SJCRH30 (cell line): ENCODE measurements at regions not wholly inside any gene's neighbourhood (a gene's known extent, or its start where the extent isn't known, plus 50 kb on each side); places are given as distances from the start of the nearest gene placed in this dataset.
"Not testable (repeated sequence)": the region's sequence is repeated elsewhere in the genome, so short reads cannot be mapped to it uniquely, and the experiment has no call there.

Experiments used
- DNase-seq, 2 experiments: peaks; one replicate each; pipeline ENCODE4 v3.0.0-alpha.2; 2015 to 2020
- H3K27ac ChIP-seq: fragments of 250-450 bp; sonication (Bioruptor Pico); 2 replicates; pipeline ENCODE4 v1.5.1; 2020; ENCODE audit warnings: mild to moderate bottlenecking, moderate library complexity
- H3K27me3 ChIP-seq: fragments of 250-450 bp; sonication (Bioruptor Pico); 2 replicates; pipeline ENCODE4 v1.5.1; 2020; ENCODE audit warnings: mild to moderate bottlenecking, moderate library complexity
- H3K36me3 ChIP-seq: fragments of 250-450 bp; sonication (Bioruptor Pico); 2 replicates; pipeline ENCODE4 v1.5.1; 2020; ENCODE audit warnings: mild to moderate bottlenecking, moderate library complexity
- H3K4me1 ChIP-seq: fragments of 250-450 bp; sonication (Bioruptor Pico); 2 replicates; pipeline ENCODE4 v1.5.1; 2020; ENCODE audit warnings: mild to moderate bottlenecking, moderate library complexity
- H3K4me3 ChIP-seq: fragments of 250-450 bp; sonication (Bioruptor Pico); 2 replicates; pipeline ENCODE4 v1.5.1; 2020; ENCODE audit warnings: mild to moderate bottlenecking, moderate library complexity
- H3K9me3 ChIP-seq: fragments of 250-450 bp; sonication (Bioruptor Pico); replicated peaks from 2 replicates; pipeline ENCODE4 v1.5.1; 2020; ENCODE audit warnings: mild to moderate bottlenecking, moderate library complexity

DNA sequence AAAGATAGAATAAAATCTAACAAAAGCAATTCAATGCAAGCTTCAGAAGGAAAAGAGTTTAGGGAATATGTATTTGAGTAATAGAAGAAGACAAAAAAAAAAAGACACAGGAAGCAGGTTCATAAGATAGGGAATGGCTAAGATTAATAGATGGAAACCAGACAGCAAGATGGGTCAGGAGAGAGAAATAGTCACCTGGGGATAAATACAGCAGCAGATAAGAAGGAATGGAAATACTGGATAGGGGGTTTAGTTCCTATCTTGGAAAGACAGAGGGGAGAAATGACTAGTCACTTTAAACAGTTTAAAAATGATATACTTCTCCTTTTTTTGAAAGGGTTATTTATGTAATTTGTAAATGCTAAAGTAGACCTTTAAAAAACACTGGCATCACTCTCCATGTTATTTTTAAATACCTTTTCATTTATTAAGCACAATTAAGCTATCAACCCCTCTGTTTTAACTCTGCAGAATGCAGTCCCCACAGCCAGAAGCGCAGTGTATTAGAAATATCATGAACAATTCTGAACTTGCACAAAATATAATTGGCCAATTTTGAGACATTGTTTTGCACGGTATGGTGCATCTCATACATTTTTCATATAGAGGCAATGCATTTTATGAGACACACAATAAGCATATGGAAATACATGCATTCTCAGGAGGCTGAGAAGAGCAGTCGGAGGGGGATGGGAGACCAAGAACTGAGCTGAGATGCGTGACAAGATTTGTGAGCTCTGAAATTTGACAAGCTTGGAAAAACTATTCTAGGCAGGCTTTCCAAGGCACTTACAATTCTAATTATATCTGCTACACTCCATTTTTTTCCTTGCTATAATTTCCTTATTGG is 303.4 kb upstream of the PRICKLE1 start:
- DNase-seq: no peak
- no peak overlapping the region for H3K27ac ChIP-seq
- no peaks in the 10 kb centered on the region for H3K36me3 ChIP-seq
- H3K4me3 ChIP-seq: no peak overlapping the region
- H3K27me3 ChIP-seq: 0 out of 2 replicates have a peak, but pooled peaks cover 3% of the 10 kb centered on the region
- H3K9me3 ChIP-seq: no peaks in the 10 kb centered on the region
- no peaks in the 10 kb centered on the region for H3K4me1 ChIP-seq

DNA sequence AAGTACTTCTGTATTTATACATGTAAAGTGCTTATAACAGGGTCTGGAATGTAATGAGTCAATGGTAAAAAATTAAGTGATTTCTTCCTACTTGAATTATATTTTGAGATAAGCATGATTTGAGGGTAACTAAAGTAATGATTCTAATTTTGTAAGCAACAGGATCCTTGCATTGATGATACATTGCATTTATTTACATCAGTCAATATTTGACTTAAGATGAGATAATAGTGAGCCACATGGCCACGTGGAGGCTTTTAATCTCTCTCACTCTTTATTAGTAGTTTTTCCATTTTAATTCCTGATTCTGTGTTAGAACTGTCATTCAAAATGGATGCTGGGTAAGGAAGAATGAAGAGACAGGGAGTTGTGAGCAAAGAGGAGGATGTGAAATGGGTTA is 298.1 kb upstream of the PRICKLE1 start:
- DNase-seq: no peak
- Histone ChIP-seq H3K4me3 (no peak overlapping the region), H3K27ac (no peak overlapping the region), H3K4me1 (no peaks in the 10 kb centered on the region), H3K9me3 (no peaks in the 10 kb centered on the region), H3K27me3 (no peaks in the 10 kb centered on the region), H3K36me3 (no peaks in the 10 kb centered on the region)

DNA sequence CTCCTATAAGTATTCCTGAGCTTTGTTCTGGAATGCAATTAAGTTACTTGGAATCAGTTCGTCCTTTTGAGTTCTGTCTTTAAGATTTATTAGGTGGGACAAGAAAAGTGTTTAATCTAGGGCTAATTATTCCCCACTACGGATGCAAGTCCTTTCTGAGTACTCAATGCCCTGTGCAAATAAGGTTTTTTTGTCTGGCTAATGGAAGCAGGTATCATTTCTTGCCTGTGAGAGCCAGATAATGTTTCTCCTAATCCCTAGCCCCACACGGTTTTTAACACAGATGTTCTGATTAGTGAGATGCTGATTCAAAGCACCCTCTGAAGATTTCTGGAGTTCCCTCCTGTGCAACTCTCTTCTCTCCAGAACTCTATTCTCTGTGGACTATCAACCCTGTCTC is 296.6 kb upstream of the PRICKLE1 start:
- Histone ChIP-seq H3K27me3 (no peaks in the 10 kb centered on the region), H3K4me3 (no peak overlapping the region), H3K9me3 (no peaks in the 10 kb centered on the region), H3K27ac (no peak overlapping the region), H3K4me1 (no peaks in the 10 kb centered on the region), H3K36me3 (no peaks in the 10 kb centered on the region)
- DNase-seq: no peak

DNA sequence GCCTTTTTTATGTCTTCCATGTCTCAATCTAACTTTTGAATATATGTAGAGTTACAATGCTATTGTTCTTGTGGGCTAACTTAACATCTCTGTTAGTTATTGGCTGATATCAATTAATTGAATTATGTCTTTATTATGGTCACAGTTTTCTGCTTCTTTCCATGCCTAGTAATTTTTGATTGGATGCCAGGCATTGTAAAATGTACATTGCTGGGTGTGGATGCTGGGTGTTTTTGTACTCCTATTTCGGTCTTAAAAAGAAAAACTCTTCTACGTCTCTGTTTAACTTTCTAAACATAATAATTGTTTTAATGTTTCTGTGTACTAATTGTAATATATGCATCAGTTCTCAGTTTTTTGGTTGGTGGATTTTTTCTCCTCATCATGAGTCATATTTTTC is 296.1 kb upstream of the PRICKLE1 start:
- Histone ChIP-seq H3K27ac (no peak overlapping the region), H3K4me1 (no peaks in the 10 kb centered on the region), H3K4me3 (no peak overlapping the region), H3K9me3 (no peaks in the 10 kb centered on the region), H3K36me3 (no peaks in the 10 kb centered on the region), H3K27me3 (no peaks in the 10 kb centered on the region)
- DNase-seq: no peak

DNA sequence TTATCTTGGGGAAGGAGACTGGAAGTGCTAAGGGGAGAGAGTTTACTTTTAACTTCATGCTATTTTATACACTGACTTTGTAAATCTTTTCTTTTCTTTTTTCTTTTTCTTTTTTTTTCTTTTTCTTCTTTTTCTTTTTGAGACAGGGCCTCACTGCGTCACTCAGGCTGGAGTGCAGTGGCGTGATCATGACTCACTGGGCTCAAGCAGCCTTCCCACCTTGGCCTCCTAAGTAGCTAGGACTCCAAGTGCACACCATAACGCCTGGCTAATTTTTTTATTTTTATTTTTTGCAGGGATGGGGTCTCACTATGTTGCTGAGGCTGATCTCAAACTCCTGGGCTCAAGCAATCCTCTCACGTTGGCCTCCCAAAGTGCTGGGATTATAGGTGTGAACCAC is 294.6 kb upstream of the PRICKLE1 start:
- Histone ChIP-seq H3K4me3 (no peak overlapping the region), H3K9me3 (no peaks in the 10 kb centered on the region), H3K36me3 (no peaks in the 10 kb centered on the region), H3K27ac (no peak overlapping the region), H3K27me3 (no peaks in the 10 kb centered on the region), H3K4me1 (no peaks in the 10 kb centered on the region)
- no peak for DNase-seq

DNA sequence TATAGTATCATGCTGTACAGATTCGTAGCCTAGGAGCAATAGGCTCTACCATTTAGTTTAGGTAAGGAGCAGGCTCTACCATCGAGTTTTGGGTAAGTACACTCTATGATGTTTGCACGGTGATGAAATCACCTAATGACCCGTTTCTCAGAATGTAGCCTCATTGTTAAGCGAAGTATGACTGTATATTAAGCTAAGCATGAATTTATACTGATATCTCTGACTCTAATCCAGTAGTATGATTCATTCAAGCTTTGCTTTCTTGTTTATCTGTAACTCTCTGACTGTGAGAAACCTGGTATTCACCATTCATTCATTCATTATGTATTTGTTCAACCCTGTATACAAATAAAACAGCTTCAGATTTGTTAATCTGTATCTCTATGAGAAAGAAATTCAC is 283.9 kb upstream of the PRICKLE1 start:
- no peak overlapping the region for H3K27ac ChIP-seq
- H3K4me1 ChIP-seq: no peaks in the 10 kb centered on the region
- H3K4me3 ChIP-seq: no peak overlapping the region
- H3K27me3 ChIP-seq: no peaks in the 10 kb centered on the region
- DNase-seq: no peak
- no peaks in the 10 kb centered on the region for H3K36me3 ChIP-seq
- H3K9me3 ChIP-seq: no peaks in the 10 kb centered on the region

DNA sequence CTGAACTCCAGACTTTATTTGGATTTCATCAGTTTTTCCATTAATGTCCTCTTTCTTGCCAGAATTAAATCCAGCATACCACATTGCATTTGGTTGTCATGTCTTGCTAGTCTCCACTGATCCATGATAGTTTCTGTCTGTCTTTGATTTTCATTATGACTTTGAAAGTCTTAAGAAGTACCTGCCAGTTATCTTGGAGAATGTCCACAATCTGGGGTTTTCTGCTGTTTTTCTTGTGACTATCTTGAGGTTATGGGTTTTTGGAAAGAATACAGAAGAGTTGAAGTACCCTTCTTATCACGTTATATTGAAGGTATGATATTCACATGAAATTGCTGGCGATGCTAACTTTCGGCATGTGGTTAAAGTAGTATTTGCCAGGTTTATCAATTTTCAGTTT is 282.3 kb upstream of the PRICKLE1 start:
- no peak overlapping the region for H3K27ac ChIP-seq
- H3K4me1 ChIP-seq: no peaks in the 10 kb centered on the region
- H3K27me3 ChIP-seq: no peaks in the 10 kb centered on the region
- no peak overlapping the region for H3K4me3 ChIP-seq
- H3K36me3 ChIP-seq: no peaks in the 10 kb centered on the region
- DNase-seq: no peak
- no peaks in the 10 kb centered on the region for H3K9me3 ChIP-seq

DNA sequence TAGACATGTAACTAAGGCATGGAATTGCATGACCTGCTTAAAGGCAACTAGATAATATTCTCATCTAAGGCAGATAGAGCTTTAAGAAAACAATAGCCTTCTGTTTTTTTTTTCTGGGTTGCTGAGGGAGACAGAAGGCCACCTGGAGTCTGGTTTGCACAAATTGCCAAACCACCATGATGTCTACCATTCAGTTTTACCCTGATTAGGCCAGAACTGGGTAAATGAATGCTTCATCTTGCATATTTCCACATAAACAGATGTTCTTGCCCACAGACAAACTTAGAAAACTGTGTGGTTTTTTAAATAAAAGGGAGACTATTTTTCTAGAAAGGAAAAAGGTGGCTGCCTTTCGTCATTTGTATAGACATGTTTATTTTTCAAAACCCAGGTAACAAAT is 278.7 kb upstream of the PRICKLE1 start:
- peak in 1 of 2 experiments; percentile 30 for DNase-seq
- Histone ChIP-seq H3K27ac (peak overlapping the region; percentile 6; the same call in 1 of the 2 replicates), H3K36me3 (no peaks in the 10 kb centered on the region), H3K27me3 (no peaks in the 10 kb centered on the region), H3K9me3 (no peaks in the 10 kb centered on the region), H3K4me1 (no peaks in the 10 kb centered on the region), H3K4me3 (no peak overlapping the region)

DNA sequence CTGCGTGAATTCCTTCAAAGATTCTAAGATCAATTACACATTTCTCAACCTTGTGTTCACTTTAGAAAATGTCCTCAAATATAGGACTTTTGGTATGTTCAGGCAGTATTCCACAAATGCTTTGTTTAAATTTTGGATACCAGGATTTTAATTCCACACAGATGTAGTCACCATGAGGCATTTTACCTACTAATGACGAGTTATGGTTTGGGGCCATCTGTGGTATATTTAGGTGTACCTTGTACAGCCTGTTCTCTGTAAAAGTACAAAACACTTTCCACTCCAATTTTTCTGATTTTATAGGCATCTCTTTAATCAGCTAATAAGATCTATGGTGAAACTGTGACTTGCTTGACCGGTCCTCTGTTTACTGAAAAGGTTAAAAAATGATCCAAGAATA is 275.7 kb upstream of the PRICKLE1 start:
- Histone ChIP-seq H3K4me3 (no peak overlapping the region), H3K9me3 (no peaks in the 10 kb centered on the region), H3K4me1 (peaks cover 7% of the 10 kb centered on the region; the same call in 1 of the 2 replicates), H3K27ac (no peak overlapping the region), H3K36me3 (no peaks in the 10 kb centered on the region), H3K27me3 (no peaks in the 10 kb centered on the region)
- no peak for DNase-seq

DNA sequence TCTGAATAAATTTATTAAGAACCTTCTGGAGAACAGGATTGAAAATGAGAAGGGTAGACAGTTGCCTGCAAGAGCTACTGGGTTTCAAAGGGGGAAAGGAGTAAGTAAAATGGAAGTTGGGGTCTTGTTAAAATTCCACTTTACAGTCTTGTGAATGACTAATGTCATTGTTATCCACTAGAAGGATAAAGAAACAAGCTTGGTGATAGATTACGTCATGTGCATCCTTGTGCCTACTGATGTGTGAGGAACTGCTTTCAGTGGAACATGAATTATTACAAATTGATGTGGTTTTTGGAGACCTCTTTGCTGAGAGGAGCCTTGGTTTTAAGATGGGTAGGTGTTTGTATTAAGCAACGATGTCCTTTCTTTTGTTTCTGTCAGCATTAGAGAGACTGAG is 272.5 kb upstream of the PRICKLE1 start:
- Histone ChIP-seq H3K36me3 (no peaks in the 10 kb centered on the region), H3K9me3 (no peaks in the 10 kb centered on the region), H3K4me3 (no peak overlapping the region), H3K27ac (no peak overlapping the region), H3K27me3 (no peaks in the 10 kb centered on the region), H3K4me1 (peaks cover 13% of the 10 kb centered on the region; the same call in 1 of the 2 replicates)
- peak in 1 of 2 experiments; percentile 27 for DNase-seq

DNA sequence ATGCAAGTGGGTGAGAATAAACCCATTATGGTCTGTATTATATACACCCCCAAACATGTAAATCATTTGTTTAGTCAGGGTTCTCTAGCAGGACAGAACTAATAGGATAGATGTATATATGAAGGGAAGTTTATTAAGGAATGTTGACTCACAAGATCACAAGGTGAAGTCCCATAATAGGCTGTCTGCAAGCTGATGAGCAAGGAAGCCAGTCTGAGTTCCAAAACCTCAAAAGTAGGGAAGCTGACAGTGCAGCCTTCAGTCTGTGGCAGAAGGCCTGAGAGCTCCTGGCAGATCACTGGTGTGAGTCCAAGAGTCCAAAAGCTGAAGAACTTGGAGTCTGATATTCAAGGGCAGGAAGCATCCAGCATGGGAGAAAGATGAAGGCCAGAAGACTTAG is 270.8 kb upstream of the PRICKLE1 start:
- not testable (repeated sequence) for H3K27ac ChIP-seq, DNase-seq

DNA sequence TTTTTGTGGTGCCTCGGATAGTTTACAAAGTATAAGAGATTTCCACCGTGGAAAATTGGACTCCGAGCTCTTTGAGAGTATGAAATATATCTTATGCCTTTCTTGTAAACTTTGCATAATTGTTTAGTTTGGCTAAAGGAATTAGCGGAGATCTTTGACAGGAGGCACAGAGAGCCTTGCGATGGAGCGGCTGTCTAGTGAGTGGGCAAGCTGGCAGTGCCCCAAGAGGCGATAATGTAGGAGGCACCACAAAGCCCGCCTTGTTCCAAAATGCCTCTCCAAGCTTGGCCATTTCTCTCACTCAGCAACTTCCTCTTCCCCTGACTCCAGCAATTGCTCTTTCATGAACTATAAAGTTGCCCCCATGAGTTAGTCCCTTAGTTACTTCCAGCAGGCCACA is 270.1 kb upstream of the PRICKLE1 start:
- Histone ChIP-seq H3K27me3 (no peaks in the 10 kb centered on the region), H3K9me3 (no peaks in the 10 kb centered on the region), H3K27ac (no peak overlapping the region), H3K4me1 (peaks cover 13% of the 10 kb centered on the region; the same call in 1 of the 2 replicates), H3K36me3 (no peaks in the 10 kb centered on the region), H3K4me3 (peak overlapping the region; percentile 7; the same call in 1 of the 2 replicates)
- DNase-seq: peak; percentile 43 to 67

More for the DNA sequence above, 270.8 kb upstream of the PRICKLE1 start:
- H3K27me3 ChIP-seq, H3K4me3 ChIP-seq, H3K9me3 ChIP-seq, H3K36me3 ChIP-seq: not testable (repeated sequence)
- H3K4me1 ChIP-seq: peaks cover 13% of the 10 kb centered on the region; the same call in 1 of the 2 replicates

DNA sequence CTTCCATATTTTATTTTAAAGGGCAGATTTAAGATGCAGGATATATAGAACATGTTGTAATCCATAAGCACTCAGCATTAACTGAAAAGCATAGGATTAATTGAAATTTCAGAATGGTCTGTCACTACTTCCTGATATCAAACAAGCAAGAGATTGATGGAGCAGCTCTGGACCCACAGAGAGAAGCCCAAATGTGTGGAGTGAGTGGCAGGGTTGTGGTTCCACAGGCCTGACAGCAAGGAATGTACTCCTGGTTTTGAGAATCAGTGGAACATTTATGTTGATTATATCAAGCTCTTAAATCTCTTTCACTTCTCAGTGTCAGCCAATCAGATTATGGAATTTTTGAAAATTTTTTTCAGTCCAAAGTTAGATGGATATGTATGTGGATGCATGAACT is 267.6 kb upstream of the PRICKLE1 start:
- peaks cover 10% of the 10 kb centered on the region; the same call in 1 of the 2 replicates for H3K4me1 ChIP-seq
- no peak for DNase-seq
- no peak overlapping the region for H3K4me3 ChIP-seq
- H3K36me3 ChIP-seq: no peaks in the 10 kb centered on the region
- H3K27me3 ChIP-seq: no peaks in the 10 kb centered on the region
- H3K9me3 ChIP-seq: no peaks in the 10 kb centered on the region
- no peak overlapping the region for H3K27ac ChIP-seq

DNA sequence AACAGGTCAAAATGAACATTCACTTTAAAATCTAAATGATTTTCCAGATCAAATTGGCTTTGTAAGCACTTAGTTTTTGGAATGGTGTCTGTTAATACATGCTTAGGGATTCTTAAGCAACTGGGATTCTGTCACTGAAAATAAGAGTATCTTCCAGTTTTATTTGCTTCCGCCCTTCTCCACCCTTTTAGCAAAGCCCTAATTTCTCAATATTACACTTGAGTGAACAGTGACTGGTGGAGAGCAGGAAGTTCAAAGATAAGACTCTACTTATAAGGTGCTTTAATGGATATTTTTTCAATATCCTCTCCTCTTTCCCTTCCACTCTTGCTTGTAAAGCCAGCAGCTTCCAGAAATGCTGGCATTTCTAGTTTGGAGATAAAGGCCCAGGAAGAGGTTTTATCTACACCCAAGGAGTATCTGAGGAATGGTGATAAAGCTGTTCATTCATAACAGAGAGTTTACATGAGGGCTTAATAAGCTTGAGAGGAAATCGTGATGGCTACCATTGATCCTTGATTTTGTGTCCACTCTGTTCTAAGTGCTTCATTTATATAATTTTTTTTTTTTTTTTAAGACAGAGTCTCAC is 265.9 kb upstream of the PRICKLE1 start:
- Histone ChIP-seq H3K4me1 (peaks cover 6% of the 10 kb centered on the region; the same call in 1 of the 2 replicates), H3K9me3 (no peaks in the 10 kb centered on the region), H3K4me3 (no peak overlapping the region), H3K27me3 (no peaks in the 10 kb centered on the region), H3K36me3 (no peaks in the 10 kb centered on the region), H3K27ac (no peak overlapping the region)
- DNase-seq: no peak

DNA sequence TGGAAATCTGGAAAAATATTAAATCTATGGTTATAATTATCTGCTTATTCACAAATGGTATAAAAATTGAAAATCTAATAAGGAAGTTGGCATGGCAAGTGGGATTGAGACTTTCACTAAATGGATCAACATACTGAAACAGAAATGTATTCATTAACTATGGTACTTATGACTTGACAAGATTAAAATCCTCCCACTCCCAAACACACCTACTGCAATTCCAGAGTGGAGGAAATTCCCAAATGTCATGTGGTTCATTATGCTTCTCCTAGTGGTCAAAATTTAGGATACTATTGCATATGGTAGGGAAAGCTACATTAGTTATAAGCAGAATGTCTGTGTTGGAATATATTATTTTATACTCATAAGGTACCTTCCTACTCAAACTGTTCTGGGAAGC is 265.3 kb upstream of the PRICKLE1 start:
- no peaks in the 10 kb centered on the region for H3K36me3 ChIP-seq
- DNase-seq: no peak
- no peak overlapping the region for H3K4me3 ChIP-seq
- H3K27ac ChIP-seq: no peak overlapping the region
- H3K27me3 ChIP-seq: no peaks in the 10 kb centered on the region
- H3K4me1 ChIP-seq: peaks cover 5% of the 10 kb centered on the region; the same call in 1 of the 2 replicates
- H3K9me3 ChIP-seq: no peaks in the 10 kb centered on the region
